GM18858 (cell line): ENCODE measurements at regions not wholly inside any gene's neighbourhood (a gene's known extent, or its start where the extent isn't known, plus 50 kb on each side); places are given as distances from the start of the nearest gene placed in this dataset.
"Not testable (repeated sequence)": the region's sequence is repeated elsewhere in the genome, so short reads cannot be mapped to it uniquely, and the experiment has no call there.

Experiments
- ATAC-seq: cut with Tn5 transposase; IDR thresholded peaks from one replicate; pipeline ENCODE4 v1.9.1; 2021; ENCODE audit not compliant: unreplicated experiment

DNA sequence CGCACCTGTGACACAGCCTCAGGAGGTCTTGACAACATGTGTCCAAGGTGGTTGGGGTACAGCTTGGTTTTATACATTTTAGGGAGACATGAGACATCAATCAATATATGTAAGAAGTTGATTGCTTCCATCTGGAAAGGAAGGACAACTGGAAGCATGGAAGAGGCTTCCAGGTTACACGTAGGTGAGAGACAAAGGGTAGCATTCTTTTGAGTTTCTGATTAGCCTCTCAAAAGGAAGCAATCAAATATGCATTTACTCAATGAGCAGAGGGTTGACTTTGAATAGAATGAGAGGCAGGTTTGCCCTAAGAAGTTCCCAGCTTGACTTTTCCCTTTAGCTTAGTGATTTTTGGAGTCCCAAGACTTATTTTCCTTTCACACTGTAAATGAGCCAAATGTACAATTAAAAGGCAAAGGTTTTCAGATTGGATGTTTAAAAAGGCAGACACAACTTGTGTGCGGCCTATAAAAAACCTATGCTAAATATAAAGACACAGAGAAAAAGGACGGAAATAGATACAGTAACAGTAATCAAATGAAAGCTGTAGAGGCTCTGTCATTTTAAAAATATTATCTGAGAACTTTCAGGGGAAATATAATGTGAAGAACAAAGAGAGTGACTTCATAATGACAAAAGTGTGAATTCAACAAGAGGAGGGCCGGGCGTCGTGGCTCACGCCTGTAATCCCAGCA lies 65.7 kb upstream of the LANCL2 start:
- ATAC-seq, result no peak

DNA sequence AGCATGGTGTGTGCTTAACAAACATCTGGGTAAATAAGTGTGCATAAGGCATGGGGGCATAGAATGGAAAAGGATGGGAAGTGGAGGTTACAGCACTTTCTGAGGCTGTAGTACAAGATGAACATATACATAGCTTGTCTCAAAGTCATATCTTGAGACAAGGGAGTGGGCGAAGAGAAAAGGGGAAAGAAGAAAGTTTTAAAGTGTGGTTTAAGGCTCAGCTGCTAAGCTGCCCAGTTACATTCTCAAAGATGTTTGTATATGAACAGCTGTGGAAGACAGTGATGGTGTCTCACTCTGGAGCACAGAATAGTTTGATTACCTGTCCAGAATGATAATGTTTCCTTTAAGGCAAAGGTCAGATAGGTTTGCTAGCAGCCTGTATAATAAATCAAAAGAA lies 61.9 kb upstream of the LANCL2 start:
- peak; percentile 60 for ATAC-seq

DNA sequence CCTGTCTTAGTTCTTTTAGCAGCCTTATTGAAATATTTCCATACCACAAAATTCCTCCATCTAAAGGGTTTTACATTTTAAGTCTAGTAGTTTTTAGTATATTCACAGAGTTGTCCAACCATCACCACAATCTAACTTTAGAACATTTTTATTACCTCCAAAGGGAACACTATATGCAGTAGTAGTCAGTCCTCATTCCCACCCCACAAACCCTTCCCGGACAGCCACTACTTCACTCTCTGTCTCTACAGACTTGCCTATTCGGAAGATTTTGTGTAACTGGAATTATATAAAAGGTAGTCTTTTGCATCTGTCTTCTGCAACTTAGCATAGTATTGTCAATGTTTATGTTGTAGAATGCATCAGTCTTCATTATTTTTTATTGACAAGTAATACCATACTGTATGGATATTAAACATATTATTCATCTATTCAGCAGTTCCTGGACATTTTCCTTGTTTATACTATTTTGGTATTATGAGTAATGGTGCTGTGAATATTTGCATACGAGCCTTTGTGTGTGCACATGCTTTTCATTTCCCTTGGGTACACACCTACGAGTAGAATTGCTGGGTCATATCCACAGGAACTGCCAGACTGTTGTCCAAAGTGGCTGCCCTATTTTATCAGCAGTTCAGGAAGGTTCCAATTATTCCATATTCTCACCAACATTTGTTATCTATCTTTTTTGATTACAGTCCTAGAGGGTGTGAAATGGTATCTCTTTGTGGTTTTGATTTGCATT lies 60.9 kb upstream of the LANCL2 start:
- ATAC-seq, result no peak

DNA sequence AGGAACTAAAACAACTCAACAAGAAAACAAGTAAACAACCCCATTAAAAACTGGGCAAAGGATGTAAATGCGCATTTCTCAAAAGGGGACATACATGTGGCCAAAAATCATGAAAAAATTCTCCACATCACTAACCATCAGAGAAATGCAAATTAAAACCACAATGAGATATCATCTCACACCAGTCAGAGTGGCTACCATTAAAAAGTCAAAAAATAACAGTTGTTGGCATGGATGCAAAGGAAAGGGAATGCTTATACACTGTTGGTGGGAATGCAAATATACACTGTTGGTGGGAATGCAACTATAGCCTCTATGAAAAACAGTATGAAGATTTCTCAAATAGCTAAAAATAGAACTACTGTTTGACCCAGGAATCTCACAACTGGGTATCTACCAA lies 60.0 kb upstream of the LANCL2 start:
- no peak for ATAC-seq

DNA sequence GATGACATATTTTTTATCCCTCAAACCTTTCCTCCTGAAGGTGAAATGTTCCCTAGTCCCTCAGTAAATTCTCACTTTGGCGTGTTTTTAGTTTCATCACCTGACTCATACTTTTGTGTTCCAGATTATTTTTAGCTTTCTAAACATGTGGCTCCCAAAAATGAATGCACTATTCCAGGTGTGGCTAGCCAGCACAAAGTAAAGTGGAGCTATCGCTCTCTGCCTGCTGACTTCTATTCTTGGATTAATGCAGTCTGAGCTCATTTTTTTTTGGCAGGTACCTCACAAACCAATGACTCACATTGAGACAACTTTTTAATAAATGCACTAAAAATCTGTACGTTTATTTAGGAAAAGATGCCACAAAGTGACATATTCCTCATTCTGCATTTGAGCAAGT lies 58.8 kb upstream of the LANCL2 start:
- ATAC-seq, result no peak

DNA sequence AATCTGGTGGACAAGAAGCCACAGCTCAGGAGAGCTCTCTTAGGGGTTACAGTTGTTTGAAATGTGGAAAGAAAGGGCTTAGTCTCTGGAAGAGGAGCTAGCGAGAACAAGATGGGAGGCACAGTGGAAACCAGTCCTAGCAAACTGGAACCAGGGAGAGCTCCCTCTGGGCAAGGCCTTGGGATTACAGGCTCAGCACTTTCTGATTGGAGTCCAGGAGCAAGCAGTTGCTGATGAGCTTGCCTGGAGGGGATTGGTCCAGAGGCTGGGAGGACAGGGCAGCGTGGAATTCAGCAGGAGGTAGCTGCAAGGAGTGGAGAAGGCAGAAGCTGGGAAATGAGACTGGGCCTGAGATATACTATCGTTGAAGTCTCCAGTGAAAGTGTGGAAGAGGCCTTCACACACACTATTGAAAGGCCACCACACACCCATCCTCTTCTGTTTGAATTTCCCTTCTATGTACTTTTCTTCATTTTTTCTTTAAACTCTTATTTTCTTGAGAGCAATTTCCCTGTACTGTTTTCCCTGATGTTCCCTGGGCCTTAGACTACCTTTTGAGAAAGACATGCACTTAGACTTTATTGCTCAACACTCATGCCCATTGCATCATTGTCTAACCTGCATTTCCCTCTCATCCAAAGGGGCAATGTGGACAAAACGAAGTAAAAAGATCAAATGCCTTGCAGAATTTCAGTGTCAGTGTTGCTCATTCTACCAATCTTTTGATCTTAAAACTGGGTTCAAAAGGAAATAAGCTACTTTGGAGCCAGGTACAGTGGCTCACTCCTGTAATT lies 57.8 kb upstream of the LANCL2 start:
- ATAC-seq, result no peak

DNA sequence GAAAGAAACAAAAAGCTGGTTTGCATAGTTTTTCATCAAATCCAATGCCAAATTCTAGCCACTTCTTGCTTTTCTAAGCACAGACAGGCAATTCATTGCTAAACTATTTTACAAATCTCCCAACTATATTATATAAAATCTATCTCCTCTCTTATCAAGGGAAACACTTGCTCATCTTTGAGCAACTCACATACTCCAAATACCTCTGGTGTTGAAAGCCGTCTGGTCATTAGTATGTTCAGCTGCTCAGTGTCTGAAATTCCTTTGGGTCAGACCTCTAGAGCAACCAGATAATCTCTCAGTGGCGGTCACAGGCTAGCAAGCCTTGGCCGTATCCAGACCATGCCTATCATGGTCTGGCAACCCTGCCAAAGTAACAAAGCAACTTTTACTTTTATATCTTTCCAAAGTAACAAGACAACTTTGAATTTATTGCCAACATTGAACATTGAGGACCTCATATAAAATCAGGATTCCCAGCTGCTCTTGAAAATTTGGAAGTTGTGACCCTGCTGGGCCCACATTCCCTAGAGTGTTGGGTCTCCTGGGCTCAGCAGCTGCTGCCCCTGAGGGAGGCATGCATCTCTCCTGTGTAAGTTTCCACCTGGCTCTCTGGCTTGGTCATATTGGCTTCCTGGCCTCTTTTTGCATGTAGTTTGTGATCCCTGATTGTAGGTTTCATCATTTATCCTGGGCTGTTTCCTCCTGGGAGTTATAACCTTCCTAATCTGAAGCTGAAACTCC lies 56.8 kb upstream of the LANCL2 start:
- ATAC-seq, result no peak

DNA sequence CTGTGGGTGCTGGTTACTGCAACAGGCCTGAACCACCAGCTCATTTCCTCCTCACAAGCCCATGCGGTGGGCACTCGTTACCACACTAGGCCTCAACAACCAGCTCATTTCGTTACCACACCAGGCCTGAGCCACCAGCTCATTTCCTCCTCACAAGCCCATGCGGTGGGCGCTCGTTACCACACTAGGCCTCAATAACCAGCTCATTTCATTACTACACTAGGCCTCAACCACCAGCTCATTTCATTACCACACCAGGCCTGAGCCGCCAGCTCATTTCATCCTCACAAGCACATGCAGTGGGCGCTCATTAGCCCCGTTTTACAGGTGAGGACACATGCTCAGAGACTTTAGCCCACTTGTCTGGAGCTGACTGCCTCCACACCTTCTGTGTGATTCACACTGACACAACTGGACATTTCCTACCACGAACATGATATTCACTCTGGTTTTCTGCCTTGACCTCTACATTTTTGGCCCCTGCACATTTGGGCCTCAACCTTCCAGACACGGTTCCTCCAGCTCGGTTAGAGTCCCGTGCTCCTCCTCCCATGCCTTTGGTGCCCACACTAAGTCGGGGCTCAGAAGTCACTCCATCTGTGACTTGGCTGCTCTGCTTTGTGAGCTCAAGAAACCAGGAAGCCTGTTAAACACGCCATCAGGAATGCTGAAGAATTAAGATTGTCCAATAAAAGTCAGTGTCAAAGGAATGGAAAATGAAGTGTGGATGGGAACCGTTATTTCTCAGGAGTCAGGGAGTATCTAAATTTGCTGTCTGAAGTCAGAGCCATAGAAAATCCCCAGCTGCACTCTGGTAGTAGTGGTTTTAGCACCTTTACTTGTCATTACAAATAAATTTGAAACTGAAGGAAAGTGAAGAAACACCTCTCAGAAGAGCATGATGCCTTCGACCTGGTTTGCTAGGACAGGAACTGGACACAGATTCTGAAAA lies 55.8 kb upstream of the LANCL2 start:
- ATAC-seq, result peak; percentile 90

DNA sequence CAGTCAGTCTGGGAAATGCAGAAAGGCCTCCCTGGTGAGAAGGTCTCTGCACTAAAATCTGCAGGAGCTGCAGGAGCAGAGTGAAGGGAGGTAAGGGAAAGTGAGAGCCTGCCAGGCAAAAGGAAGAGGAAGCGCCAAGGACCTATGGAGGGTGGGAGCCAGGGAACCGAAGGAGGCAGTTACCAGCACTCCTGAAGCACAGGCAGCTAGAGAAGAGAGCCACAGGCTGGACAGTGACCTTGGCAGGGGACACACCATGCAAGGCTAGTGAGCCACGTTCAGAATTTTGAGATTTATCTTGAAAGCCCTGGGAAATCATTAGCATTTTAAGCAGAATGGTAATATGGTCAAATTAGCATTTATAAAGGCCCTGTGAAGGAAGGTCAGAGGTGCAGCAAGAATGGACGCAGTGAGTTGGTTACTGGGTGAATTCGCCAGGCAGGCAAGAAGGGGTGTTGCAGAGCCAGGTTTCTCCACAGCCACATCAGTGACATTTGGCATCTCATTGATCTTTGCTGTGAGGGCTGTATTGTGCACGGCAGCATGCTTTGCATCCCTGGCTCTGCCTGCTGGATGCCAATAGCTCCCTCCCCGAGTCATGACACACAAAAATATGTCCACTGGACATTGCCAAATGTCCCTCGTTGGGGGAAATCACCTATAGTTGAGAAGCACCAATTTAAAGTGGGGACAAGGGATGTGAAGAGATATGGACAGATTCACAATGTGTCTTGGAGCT lies 54.7 kb upstream of the LANCL2 start:
- ATAC-seq, result no peak

DNA sequence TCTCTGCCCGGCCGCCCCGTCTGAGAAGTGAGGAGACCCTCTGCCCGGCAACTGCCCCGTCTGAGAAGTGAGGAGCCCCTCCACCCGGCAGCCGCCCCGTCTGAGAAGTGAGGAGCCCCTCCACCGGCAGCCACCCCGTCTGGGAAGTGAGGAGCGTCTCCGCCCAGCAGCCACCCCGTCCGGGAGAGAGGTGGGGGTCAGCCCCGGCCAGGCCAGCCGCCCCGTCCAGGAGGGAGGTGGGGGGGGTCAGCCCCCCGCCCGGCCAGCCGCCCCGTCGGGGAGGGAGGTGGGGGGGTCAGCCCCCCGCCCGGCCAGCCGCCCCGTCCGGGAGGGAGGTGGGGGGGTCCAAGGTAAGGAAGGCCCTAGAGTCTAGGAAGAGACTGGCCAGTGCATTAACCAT lies 53.2 kb upstream of the LANCL2 start:
- ATAC-seq, result not testable (repeated sequence)

DNA sequence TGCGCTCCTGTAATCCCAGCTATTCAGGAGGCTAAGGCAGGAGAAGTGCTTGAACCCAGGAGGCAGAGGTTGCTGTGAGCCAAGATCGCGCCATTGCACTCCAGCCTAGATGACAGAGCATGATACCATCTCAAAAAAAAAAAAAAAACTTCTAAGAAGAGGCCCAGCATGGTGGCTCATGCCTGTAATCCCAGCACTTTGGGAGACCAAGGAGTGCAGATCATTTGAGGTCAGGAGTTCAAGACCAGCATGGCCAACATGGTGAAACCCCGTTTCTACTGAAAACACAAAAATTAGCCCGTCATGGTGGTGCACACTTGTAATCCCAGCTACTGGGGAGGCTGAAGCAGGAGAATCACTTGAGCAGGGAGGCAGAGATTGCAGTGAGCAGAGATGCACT lies 51.5 kb upstream of the LANCL2 start:
- not testable (repeated sequence) for ATAC-seq

DNA sequence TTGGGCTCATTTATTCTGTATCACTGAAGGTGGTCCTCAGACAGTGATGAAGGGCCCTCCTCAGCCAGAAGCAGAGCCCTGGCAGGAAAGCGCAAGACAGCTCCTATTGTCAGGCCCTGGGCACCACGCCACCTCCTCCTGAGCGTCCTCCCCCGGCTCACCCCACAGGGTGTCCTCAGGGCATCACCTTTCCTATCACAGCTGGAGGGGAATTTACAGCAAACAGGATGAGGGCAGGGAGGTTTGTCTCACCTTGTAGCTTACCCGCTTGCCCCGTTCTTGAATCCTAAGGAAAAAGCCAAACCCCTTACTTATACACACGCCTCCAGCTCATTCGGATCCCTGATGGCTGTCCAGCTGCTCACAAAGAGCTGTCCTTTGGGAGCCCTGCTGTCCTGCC lies 50.2 kb upstream of the LANCL2 start:
- ATAC-seq, result no peak
